AG09309 (cell line): ENCODE measurements at regions not wholly inside any gene's neighbourhood (a gene's known extent, or its start where the extent isn't known, plus 50 kb on each side); places are given as distances from the start of the nearest gene placed in this dataset.

Source experiments
- DNase-seq: peaks from one replicate; pipeline ENCODE4 v3.0.0-alpha.2; 2010; ENCODE audit warnings: low read depth
- H3K4me3 ChIP-seq: 2 replicates; pipeline ENCODE4 v1.5.1; 2011; ENCODE audit warnings: mild to moderate bottlenecking, low read depth, low read length, moderate library complexity; ENCODE audit not compliant: control insufficient read depth
- TF ChIP-seq, protein P1 (sequence below): IDR thresholded peaks from 2 replicates; pipeline ENCODE4 v1.5.1; 2011; ENCODE audit warnings: mild to moderate bottlenecking, low read depth, low read length, inconsistent platforms; ENCODE audit not compliant: insufficient read depth, control insufficient read depth; ENCODE audit errors: missing control alignments

GRCh38 chr10:78310481-78311080, 276.9 kb downstream of the RPS24 start:
- no peak for DNase-seq
- TF ChIP-seq, protein P1, sequence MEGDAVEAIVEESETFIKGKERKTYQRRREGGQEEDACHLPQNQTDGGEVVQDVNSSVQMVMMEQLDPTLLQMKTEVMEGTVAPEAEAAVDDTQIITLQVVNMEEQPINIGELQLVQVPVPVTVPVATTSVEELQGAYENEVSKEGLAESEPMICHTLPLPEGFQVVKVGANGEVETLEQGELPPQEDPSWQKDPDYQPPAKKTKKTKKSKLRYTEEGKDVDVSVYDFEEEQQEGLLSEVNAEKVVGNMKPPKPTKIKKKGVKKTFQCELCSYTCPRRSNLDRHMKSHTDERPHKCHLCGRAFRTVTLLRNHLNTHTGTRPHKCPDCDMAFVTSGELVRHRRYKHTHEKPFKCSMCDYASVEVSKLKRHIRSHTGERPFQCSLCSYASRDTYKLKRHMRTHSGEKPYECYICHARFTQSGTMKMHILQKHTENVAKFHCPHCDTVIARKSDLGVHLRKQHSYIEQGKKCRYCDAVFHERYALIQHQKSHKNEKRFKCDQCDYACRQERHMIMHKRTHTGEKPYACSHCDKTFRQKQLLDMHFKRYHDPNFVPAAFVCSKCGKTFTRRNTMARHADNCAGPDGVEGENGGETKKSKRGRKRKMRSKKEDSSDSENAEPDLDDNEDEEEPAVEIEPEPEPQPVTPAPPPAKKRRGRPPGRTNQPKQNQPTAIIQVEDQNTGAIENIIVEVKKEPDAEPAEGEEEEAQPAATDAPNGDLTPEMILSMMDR = no peak
- no peak overlapping the region for H3K4me3 ChIP-seq

DNA sequence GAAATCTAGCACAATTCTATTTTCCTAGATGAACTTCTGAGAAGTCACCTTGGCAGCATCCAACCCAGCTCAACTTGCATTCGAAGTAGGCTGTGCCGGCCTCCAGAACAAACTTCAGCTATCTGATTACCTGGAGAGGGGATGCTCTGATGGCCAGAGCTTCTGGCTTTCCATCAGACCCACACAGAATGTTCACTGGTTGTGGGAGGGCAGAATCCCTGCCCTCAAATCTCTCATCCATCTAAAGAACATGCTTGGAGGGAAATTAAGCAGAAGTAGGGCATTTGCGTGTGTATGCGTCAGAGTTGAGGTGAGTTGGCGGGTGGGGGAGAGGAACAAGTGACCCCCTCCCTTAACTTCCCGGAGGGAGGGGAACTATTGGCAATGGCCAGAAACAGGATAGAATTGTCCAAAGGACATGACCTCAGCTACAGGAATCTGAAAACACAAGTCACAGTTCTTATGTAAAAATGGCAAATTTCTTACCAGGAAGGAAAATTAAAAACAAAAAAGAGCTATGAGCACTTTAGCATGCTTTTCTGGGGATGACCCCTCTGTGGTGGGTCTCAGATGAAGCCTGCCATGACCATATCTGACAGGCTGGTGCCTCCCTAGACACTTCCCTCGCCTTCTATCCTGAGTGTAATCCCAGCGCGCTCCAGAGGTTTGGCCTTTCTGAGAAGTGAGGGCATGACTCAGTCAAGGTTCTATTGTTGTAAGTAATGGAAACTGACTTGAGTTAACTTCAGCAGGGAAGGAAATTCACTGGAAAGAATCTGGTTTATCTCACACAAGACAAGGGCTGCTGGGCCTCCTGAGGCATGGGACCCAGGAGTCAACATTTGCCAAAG, 278.8 kb downstream of the RPS24 start:
- TF ChIP-seq, protein P1 = no peak
- H3K4me3 ChIP-seq = no peak overlapping the region
- DNase-seq = no peak

DNA sequence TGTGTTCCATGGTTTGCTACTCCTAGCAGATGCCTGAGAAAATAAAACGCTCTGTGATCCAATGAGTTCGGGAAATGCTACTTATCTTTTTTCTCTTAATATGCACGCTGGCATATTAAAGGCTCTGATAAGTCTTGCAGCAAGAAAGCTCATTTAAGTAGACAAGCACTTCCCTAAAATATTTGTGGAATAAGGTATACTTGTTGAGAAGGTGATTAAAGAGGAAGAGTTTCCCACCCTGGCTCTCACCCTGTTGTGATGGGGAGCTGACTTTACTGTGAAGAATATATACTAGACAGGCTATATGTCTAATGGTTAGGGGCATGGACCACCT, 279.4 kb downstream of the RPS24 start:
- H3K4me3 ChIP-seq = no peak overlapping the region
- no peak for DNase-seq
- TF ChIP-seq, protein P1 = no peak

- TF ChIP-seq, protein P1 = no peak
- DNase-seq = no peak
- H3K4me3 ChIP-seq = no peak overlapping the region
These were observed 280.0 kb downstream of the RPS24 start for GRCh38 chr10:78313636-78314035.

GRCh38 chr10:78314651-78315050, 281.0 kb downstream of the RPS24 start:
- TF ChIP-seq, protein P1 = no peak
- H3K4me3 ChIP-seq = no peak overlapping the region
- no peak for DNase-seq

GRCh38 chr10:78316451-78316931, 282.8 kb downstream of the RPS24 start:
- no peak overlapping the region for H3K4me3 ChIP-seq
- TF ChIP-seq, protein P1 = no peak
- peak; percentile 76 for DNase-seq
